Activated effector memory CD4-positive, alpha-beta T cell treated with Interleukin-2 at 50 U/mL for 16 hours (primary cell): ENCODE measurements at regions not wholly inside any gene's neighbourhood (a gene's known extent, or its start where the extent isn't known, plus 50 kb on each side); places are given as distances from the start of the nearest gene placed in this dataset.

ENCODE experiments used
- DNase-seq: peaks from one replicate; pipeline ENCODE4 v3.0.0-alpha.2; 2020

- no peak for DNase-seq
Measured at GRCh38 chr2:146847846-146848245, 997.0 kb upstream of the ACVR2A start.

GRCh38 chr2:146844226-146844990, 1000.4 kb upstream of the ACVR2A start:
- no peak for DNase-seq

- no peak for DNase-seq
Measured at GRCh38 chr2:146837857-146838256, 1007.0 kb upstream of the ACVR2A start.

- DNase-seq = no peak
Measured at GRCh38 chr2:146826388-146826787, 1018.4 kb upstream of the ACVR2A start.

- no peak for DNase-seq
Measured at GRCh38 chr2:146821836-146822316, 1023.0 kb upstream of the ACVR2A start.

GRCh38 chr2:146820672-146821071, 1024.2 kb upstream of the ACVR2A start:
- DNase-seq = no peak

- no peak for DNase-seq
Measured at GRCh38 chr2:146818122-146818521, 1026.7 kb upstream of the ACVR2A start.

- no peak for DNase-seq
Measured at GRCh38 chr2:146817613-146818012, 1027.2 kb upstream of the ACVR2A start.

- DNase-seq = no peak
Measured at GRCh38 chr2:146814971-146815370, 1029.9 kb upstream of the ACVR2A start.

GRCh38 chr2:146807568-146808168, 1037.2 kb upstream of the ACVR2A start:
- no peak for DNase-seq

- no peak for DNase-seq
Measured at GRCh38 chr2:146806364-146807005, 1038.3 kb upstream of the ACVR2A start.

GRCh38 chr2:146804288-146804687, 1040.5 kb upstream of the ACVR2A start:
- no peak for DNase-seq

- DNase-seq = no peak
Measured at GRCh38 chr2:146801886-146802285, 1042.9 kb upstream of the ACVR2A start.

- DNase-seq = no peak
Measured at GRCh38 chr2:146786396-146786795, 1058.4 kb upstream of the ACVR2A start.

GRCh38 chr2:146785101-146785500, 1059.7 kb upstream of the ACVR2A start:
- DNase-seq = no peak

- DNase-seq = no peak
Measured at GRCh38 chr2:146784602-146785001, 1060.2 kb upstream of the ACVR2A start.

GRCh38 chr2:146777181-146777580, 1067.6 kb upstream of the ACVR2A start:
- DNase-seq = no peak

GRCh38 chr2:146776596-146776995, 1068.2 kb upstream of the ACVR2A start:
- no peak for DNase-seq

GRCh38 chr2:146771531-146771930, 1073.3 kb upstream of the ACVR2A start:
- DNase-seq = no peak

GRCh38 chr2:146764301-146764700, 1080.5 kb upstream of the ACVR2A start:
- no peak for DNase-seq

GRCh38 chr2:146762786-146763185, 1082.0 kb upstream of the ACVR2A start:
- DNase-seq = no peak

- DNase-seq = no peak
Measured at GRCh38 chr2:146754606-146755005, 1090.2 kb upstream of the ACVR2A start.

- DNase-seq = no peak
Measured at GRCh38 chr2:146748046-146748445, 1096.8 kb upstream of the ACVR2A start.

- DNase-seq = no peak
Measured at GRCh38 chr2:146741260-146741659, 1103.6 kb upstream of the ACVR2A start.
